ENCODE measurements at regions not wholly inside any gene's neighbourhood (a gene's known extent, or its start where the extent isn't known, plus 50 kb on each side); places are given as distances from the start of the nearest gene placed in this dataset.

DNA sequence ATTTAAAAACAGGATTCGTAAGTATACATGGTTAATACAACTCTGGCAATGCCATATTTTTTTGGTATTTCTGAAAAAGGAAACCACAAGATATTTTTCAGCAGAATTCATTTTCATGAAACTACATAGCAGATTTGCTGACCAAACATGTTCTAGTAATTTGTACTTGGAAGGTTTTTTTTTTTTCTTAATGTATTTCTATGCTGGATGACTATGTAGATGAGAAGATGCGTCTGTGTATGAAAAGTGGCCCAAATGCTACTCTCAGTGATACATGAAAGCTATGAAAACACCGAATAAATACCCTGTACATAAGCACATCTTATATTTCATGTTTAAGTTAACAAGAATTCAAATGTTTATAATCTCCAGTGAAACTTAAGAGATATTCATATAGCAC is 400.9 kb upstream of the CYLC2 start:
- Histone ChIP-seq H3K27ac (ENCODE audit: low read depth, low read length) (no peak overlapping the region), H3K9me3 (ENCODE audit: control insufficient read depth, insufficient read depth, low read length) (no peaks in the 10 kb centered on the region), H3K79me2 (ENCODE audit: control insufficient read depth, low read length) (no peaks in the 10 kb centered on the region), H3K4me1 (ENCODE audit: control insufficient read depth, low read length) (no peaks in the 10 kb centered on the region), H4K20me1 (ENCODE audit: control insufficient read depth, insufficient read depth, low read depth, low read length) (no peaks in the 10 kb centered on the region), H3K4me3 (ENCODE audit: low read length) (no peak overlapping the region), H3K27me3 (ENCODE audit: control insufficient read depth, low read length) (no peaks in the 10 kb centered on the region), H3K9me2 (replicated peaks; ENCODE audit: control insufficient read depth, low read length) (no peaks in the 10 kb centered on the region), H3F3A (ENCODE audit: control insufficient read depth, insufficient read depth) (no peaks in the 10 kb centered on the region), H3K4me2 (ENCODE audit: low read length) (no peak overlapping the region), H3K36me3 (ENCODE audit: control insufficient read depth, low read length) (no peaks in the 10 kb centered on the region)
- TF ChIP-seq EZH2phosphoT487 (IDR thresholded peaks at IDR 0.05; ENCODE audit: borderline replicate concordance, low read length) = no peak
- TF ChIP-seq, protein P1, sequence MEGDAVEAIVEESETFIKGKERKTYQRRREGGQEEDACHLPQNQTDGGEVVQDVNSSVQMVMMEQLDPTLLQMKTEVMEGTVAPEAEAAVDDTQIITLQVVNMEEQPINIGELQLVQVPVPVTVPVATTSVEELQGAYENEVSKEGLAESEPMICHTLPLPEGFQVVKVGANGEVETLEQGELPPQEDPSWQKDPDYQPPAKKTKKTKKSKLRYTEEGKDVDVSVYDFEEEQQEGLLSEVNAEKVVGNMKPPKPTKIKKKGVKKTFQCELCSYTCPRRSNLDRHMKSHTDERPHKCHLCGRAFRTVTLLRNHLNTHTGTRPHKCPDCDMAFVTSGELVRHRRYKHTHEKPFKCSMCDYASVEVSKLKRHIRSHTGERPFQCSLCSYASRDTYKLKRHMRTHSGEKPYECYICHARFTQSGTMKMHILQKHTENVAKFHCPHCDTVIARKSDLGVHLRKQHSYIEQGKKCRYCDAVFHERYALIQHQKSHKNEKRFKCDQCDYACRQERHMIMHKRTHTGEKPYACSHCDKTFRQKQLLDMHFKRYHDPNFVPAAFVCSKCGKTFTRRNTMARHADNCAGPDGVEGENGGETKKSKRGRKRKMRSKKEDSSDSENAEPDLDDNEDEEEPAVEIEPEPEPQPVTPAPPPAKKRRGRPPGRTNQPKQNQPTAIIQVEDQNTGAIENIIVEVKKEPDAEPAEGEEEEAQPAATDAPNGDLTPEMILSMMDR (IDR thresholded peaks at IDR 0.05; ENCODE audit: low read depth, low read length, poor library complexity, severe bottlenecking) = no peak

GRCh38 chr9:102587281-102587680 is 407.9 kb upstream of the CYLC2 start:
- TF ChIP-seq, protein P1 (IDR thresholded peaks at IDR 0.05; ENCODE audit: low read depth, low read length, poor library complexity, severe bottlenecking) = no peak
- no peak for TF ChIP-seq EZH2phosphoT487 (IDR thresholded peaks at IDR 0.05; ENCODE audit: borderline replicate concordance, low read length)
- Histone ChIP-seq H3K9me3 (ENCODE audit: control insufficient read depth, insufficient read depth, low read length) (no peaks in the 10 kb centered on the region), H3K36me3 (ENCODE audit: control insufficient read depth, low read length) (no peaks in the 10 kb centered on the region), H3K4me3 (ENCODE audit: low read length) (no peak overlapping the region), H3K4me1 (ENCODE audit: control insufficient read depth, low read length) (no peaks in the 10 kb centered on the region), H3K27me3 (ENCODE audit: control insufficient read depth, low read length) (no peaks in the 10 kb centered on the region), H3K27ac (ENCODE audit: low read depth, low read length) (no peak overlapping the region), H4K20me1 (ENCODE audit: control insufficient read depth, insufficient read depth, low read depth, low read length) (no peaks in the 10 kb centered on the region), H3F3A (ENCODE audit: control insufficient read depth, insufficient read depth) (no peaks in the 10 kb centered on the region), H3K9me2 (replicated peaks; ENCODE audit: control insufficient read depth, low read length) (no peaks in the 10 kb centered on the region), H3K4me2 (ENCODE audit: low read length) (no peak overlapping the region), H3K79me2 (ENCODE audit: control insufficient read depth, low read length) (no peaks in the 10 kb centered on the region)

GRCh38 chr9:102569436-102569835 is 425.7 kb upstream of the CYLC2 start:
- TF ChIP-seq, protein P1 (IDR thresholded peaks at IDR 0.05; ENCODE audit: low read depth, low read length, poor library complexity, severe bottlenecking) = no peak
- no peak for TF ChIP-seq EZH2phosphoT487 (IDR thresholded peaks at IDR 0.05; ENCODE audit: borderline replicate concordance, low read length)
- H3K79me2 ChIP-seq (ENCODE audit: control insufficient read depth, low read length) = no peaks in the 10 kb centered on the region
- no peak overlapping the region for H3K4me3 ChIP-seq (ENCODE audit: low read length)
- H3K36me3 ChIP-seq (ENCODE audit: control insufficient read depth, low read length) = no peaks in the 10 kb centered on the region
- H3K27ac ChIP-seq (ENCODE audit: low read depth, low read length) = no peak overlapping the region
- no peaks in the 10 kb centered on the region for H3K9me2 ChIP-seq (replicated peaks; ENCODE audit: control insufficient read depth, low read length)
- H3K4me2 ChIP-seq (ENCODE audit: low read length) = no peak overlapping the region
- H3K9me3 ChIP-seq (ENCODE audit: control insufficient read depth, insufficient read depth, low read length) = no peaks in the 10 kb centered on the region
- H3F3A ChIP-seq (ENCODE audit: control insufficient read depth, insufficient read depth) = no peaks in the 10 kb centered on the region
- no peaks in the 10 kb centered on the region for H3K4me1 ChIP-seq (ENCODE audit: control insufficient read depth, low read length)
- no peaks in the 10 kb centered on the region for H4K20me1 ChIP-seq (ENCODE audit: control insufficient read depth, insufficient read depth, low read depth, low read length)
- H3K27me3 ChIP-seq (ENCODE audit: control insufficient read depth, low read length) = no peaks in the 10 kb centered on the region

GRCh38 chr9:102551346-102551745 is 443.8 kb upstream of the CYLC2 start:
- no peak overlapping the region for H3K27ac ChIP-seq (ENCODE audit: low read depth, low read length)
- no peaks in the 10 kb centered on the region for H3K27me3 ChIP-seq (ENCODE audit: control insufficient read depth, low read length)
- no peaks in the 10 kb centered on the region for H3F3A ChIP-seq (ENCODE audit: control insufficient read depth, insufficient read depth)
- H3K9me2 ChIP-seq (replicated peaks; ENCODE audit: control insufficient read depth, low read length) = no peaks in the 10 kb centered on the region
- no peaks in the 10 kb centered on the region for H3K79me2 ChIP-seq (ENCODE audit: control insufficient read depth, low read length)
- TF ChIP-seq, protein P1 (IDR thresholded peaks at IDR 0.05; ENCODE audit: low read depth, low read length, poor library complexity, severe bottlenecking) = no peak
- no peak for TF ChIP-seq EZH2phosphoT487 (IDR thresholded peaks at IDR 0.05; ENCODE audit: borderline replicate concordance, low read length)
- no peaks in the 10 kb centered on the region for H4K20me1 ChIP-seq (ENCODE audit: control insufficient read depth, insufficient read depth, low read depth, low read length)
- H3K4me1 ChIP-seq (ENCODE audit: control insufficient read depth, low read length) = no peaks in the 10 kb centered on the region
- no peaks in the 10 kb centered on the region; the same call in 1 of the 2 replicates for H3K9me3 ChIP-seq (ENCODE audit: control insufficient read depth, insufficient read depth, low read length)
- H3K4me3 ChIP-seq (ENCODE audit: low read length) = no peak overlapping the region
- no peak overlapping the region for H3K4me2 ChIP-seq (ENCODE audit: low read length)
- no peaks in the 10 kb centered on the region for H3K36me3 ChIP-seq (ENCODE audit: control insufficient read depth, low read length)

Data from DOHH2 (cell line).